SKM-1 treated with dmso at 0.1 percent for 144 hours (cell line): ENCODE measurements at regions not wholly inside any gene's neighbourhood (a gene's known extent, or its start where the extent isn't known, plus 50 kb on each side); places are given as distances from the start of the nearest gene placed in this dataset.

Experiments used
- DNase-seq: peaks from one replicate; lab custom pipeline; 2025; ENCODE audit not compliant: unreplicated experiment; lab: John Stamatoyannopoulos, UW

DNA sequence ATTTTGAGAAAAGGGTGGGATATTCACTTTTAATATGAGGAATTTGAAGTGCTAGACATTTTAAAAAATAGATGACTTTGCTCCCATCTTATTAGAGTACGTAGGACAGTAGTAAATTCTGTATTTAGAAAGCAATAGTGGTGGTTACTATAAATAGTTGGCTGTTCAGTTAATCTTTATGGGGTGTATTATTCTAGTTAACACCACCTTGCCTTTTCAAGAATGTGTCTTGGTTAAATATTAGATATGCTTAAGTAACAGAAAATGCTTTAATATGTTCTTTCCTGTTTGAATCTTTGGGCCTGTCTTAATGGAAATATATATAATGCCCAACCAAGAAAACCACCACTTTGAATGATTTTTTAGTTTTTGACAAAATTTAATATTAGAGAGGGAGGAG, 608.7 kb upstream of the FAM174A start:
- DNase-seq: no peak

DNA sequence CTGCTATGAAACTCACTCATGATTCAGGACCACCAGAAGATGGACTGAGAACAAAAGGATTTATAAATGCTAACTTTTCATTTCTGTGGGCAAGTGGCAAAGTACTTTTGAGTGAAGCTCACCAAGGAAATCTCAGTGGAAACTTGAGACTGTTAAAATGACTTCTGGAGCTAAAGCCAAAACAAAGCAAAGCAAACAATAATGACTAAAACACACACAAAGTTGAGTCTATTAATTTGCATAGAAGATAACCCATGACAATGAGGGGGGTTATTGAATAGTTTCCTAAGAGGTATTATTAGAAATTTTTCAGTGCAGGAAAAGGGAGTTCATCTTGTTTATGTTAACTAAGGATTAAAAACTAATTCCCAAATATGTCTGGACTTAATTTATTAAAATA, 612.8 kb upstream of the FAM174A start:
- DNase-seq: no peak

DNA sequence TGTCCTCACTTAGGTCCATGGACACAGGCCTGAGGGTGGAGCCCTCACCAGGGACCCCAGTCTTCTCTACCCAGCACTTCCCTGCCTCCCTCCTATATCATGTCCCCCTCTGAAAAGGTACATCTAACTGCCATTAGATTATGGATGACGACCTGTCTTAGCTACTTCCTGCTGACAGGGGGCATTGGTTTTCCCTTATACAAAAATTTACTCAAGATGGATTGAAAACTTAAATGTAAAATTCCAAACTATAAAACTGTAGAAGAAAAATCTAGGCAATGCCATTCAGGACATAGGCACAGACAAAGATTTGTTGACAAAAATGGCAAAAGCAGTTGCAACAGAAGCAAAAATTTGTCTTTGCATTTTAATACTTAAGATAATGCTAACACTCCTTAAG, 623.2 kb upstream of the FAM174A start:
- no peak for DNase-seq

DNA sequence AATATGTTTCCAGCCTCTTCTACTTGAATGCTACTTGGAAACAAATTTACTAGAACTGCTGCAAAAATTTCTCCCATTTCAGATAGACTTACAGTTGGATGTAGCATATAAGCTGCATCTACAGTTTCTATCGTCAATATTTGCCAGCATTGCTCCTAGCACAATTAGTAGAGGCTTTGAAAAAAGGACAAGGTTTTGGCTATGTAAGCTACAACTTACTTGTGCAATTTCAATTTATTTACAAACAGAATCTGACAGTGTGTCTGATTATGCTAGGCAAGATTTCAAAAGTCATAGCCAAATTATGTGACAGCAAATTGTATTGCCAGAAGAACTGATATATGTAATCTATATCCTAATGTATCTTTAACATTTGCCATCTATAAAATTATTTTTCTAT, 628.4 kb upstream of the FAM174A start:
- DNase-seq: no peak

DNA sequence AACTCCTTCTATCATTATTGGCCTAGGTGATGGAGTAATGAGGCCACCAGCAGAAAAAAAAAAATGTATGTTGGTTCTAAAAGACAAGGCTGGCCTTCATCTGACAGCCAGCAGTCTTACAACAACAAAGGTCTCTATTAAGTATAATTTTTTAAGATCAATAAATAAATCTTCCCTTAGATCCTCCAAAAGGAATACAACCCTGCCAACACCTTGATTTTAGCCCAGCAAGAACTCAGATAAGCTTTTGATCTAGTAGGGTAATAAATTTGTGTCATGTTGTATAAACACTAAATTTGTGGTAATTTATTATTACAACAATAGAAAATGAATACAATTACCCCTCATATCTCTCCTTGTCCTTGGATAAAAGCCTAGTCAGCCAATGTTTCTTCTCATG, 633.2 kb upstream of the FAM174A start:
- no peak for DNase-seq

DNA sequence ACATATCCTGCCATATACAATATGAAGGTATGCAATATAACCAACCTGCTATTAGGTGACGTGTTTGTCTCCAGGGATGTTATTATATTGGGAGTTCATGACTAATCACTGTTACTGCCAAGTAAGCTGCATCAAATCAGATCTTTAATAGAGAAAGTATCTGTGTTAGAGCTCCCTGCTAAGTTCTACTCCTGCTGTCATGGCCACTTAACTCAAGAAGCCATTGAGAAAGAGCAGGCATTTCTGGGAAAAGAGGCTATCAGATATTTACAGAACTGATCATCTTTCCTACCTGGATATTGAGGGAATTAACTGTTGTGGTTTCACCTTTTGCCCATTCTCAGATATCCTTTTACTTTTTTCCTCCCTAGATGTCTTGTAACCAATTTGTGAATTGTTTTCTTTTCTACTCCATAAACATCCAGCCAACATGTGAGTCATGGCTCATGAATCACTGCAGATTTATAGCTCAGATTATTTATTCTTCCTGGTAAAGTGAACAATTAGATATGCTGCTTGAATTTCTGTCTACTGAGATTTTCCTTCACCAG, 634.8 kb upstream of the FAM174A start:
- DNase-seq: no peak

DNA sequence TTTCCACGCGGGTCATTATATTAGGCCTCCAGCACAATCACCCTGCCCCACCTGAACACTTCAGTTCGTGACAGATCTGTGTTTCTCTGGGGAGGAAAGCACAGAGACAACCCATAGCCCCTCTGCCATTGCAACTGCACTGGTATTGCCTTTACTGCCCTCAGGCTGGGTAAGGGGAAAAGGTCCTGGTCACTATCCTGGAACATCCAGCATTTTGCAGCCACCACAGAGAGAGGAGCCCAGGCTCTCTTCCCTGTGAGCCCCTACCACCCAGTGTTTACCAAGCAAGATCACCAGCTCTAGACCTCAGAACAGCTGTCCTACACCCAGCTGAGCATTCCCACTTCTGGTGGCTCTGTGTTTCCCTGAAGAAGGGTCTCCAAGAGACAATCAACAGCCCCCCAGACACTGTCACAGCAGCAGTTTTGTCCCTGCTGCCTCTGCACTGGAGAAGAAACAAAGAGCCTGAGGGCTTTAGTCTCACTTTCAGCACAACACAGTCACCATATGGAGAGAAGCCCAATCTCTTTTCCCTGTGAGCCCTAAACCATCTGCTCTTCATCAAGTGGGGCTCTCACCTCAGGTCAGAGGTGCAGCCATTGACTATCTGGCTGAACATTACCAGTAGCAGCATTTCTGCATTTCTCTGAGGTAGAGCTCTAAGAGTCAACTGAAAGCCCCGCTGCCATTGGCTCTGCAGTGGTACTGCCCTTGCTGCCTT, 655.2 kb upstream of the FAM174A start:
- no peak for DNase-seq

DNA sequence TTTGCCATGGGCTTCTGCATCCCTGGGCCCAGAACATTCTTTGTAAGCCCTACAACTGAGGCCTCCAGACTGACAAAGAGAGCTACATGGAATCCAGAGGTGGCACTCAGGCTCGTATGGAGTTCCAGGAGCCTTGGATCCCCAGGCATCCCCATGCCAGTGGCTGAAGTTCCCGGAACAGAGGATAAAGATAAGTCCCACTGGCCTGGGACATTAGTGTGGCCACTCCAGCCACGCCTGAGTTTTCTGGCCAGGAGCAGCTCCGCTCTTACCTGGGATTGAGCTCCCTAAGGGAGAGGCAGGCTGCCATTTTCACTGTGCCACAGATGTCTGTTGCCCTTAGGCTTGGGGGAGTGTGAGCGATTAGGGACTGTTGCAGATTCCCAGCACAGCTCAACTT, 656.3 kb upstream of the FAM174A start:
- DNase-seq: no peak

DNA sequence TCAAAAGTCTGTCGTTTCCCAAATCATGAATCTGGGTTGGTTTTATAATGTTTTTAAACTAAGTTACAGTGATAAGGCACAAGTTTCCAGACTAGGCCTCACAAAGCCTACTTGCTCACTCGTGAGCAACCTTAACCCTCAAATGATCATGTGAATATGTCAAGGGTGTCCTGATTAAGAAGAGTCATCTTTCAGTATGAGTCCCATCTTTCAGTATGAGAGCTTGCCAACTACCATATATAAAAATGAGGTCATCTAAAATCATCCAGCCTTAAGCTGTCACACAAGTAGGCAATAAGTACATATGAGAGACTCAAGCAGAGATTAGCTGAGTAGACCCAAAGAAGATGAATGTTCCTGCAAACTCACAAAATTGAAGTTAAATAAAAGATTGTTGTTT, 668.4 kb upstream of the FAM174A start:
- DNase-seq: no peak

DNA sequence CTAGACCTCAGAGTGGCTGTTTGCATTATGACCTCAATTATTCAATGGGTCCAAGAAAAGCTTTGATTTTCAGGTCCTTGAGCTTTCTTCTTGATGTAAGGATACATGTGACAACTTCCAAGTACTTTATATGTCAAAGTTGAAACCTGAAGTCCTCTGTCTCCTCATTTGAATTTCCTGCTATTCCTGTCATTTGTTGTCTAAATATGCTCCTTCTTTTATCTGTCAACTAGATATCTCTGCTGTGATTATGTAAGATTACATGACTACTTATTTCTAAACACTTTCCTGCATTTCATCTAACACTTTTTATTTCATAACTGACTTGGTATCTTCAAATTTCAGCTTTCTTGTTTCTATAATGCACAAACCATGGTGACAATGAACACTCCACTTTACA, 670.0 kb upstream of the FAM174A start:
- no peak for DNase-seq

DNA sequence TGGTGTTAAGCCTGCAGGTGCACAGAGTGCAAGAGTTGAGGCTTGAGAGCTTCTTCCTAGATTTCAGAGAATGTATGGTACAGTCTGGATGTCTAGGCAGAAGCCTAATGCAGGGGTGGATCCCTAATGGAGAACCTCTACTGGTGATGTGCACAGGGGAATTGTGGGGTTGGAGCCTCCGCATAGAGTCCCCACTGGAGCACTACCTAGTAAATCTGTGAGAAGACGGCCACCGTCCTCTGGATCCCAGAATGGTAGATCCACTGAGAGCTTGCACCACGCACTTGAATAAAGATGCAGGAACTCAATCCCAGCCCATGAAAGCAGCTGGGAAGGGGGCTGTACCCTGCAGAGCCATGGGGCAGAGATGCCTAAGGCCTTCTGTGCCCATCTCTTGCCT, 699.4 kb upstream of the FAM174A start:
- DNase-seq: no peak

DNA sequence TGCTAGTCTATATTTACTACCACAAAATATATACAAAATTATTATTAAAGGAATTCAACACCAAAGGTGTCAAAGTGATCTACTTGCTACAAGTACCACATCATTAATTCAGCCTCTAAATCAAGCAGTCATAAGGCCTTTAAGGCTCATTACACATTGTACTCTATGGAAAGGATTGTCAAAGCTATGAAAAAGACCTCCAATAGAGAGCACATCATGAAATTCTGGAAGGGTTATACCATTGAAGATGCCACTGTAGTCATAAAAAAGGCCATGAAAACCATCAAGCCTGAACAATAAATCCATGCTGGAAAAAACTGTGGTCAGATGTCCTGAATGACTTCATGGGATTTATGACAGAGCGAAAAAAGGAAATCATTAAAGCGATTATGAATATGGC, 708.0 kb upstream of the FAM174A start:
- DNase-seq: no peak

DNA sequence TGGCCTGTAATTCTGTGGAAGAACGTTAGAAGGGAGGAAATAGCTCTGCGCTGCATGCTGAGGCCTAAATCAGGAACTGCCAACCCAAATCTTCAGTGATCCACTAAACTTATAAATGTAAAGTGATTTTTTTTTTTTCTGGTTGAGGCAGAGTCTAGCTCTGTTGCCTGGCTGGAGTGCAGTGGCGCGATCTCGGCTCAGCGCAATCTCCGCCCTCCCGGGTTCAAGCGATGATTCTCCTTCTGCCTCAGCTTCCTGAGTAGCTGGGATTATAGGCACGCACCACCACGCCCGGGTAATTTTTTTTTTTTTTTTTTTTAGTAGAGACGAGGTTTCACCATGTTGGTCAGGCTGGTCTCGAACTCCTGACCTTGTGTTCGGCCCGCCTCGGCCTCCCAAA, 717.4 kb upstream of the FAM174A start:
- DNase-seq: no peak

DNA sequence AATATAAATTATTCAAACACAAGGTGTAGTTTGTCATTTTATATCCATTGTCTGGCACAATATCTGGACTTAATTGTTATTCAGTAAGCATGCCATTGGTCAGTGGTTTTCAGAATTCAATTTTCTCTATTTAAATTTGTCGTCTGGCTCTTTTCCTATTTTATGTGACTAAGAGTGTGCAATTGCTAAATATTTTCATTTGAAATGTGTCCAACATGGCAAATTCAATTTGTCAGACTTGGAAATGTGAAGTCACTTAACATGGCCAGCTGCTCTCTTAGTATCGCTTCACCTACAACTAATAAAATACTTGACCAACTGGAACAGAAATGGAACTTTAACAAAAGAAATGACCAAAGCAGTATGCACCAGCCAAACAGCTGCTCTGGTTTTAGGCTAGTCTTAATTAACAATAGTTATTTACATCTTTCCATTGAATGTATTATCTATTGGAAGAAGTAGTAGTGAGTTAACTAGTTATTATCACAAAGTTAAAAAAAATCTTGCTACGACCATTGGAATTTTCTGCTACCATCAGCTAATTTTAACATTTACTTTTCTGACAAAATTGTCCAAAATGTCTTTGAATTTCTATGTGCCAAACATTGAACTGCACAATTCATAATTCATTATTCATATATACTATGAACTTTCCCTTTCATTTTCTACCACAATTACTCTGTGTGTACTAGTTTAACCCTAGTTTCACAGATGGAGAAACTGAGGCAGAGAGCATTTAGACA, 720.7 kb upstream of the FAM174A start:
- no peak for DNase-seq

DNA sequence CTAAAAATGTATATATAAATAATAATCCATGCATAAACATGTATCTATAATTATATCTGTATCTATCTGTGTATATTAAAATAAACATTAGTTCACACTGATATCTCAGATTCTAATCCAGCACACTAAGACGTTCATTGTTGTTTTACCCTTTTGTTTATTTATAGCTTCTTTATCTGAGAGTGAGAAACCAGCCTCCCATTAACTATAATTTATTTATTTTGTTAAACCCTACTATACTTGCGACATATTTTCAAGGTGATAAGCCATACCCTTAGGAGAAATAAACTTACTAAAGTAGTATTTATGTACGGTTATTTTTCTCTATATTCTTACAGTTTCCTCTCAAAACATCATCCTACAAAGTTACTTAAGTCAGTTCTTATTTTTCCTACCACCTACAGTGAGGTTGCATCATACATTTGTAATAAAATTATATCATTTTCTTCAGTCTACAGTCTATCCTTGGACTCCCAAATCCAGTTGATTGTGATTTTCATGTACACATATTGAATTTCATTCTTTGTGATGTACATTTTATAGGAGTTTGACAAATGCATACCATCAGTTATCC, 726.4 kb upstream of the FAM174A start:
- DNase-seq: no peak

DNA sequence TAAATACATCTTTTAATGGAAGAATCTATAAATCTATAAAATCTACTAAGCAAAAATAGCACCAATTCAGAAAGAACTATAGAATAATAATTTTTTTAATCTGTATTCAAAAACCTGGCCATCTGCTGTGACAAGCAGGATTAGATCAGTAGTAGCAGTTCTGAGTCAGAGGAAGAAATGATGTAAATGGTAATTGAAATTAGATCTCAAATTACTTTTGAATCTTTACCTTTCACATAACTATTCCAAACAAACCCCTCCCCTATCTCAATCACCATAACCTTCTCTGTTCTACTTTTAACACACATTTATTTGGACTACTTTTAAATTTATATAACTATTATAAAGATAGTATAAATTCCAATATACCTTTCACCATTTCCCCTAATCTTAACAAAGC, 727.8 kb upstream of the FAM174A start:
- DNase-seq: no peak

DNA sequence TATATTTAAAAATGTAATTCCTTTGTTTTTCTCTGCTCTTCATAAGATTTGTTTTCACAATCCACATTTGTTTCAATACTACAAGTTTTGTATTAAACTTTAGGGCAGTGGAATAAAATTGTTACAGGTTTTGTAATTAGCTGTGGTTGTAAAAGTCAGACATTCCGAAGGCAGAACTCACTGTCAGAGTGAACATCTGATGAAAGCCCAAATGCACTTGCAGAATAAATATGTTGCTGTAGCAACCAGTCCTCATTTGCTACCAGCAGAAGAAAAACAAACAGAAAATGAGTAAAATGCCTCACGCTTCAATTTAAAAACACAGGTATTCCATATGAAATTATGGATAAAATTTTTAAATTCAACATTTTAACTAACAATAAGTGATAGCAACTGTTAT, 740.1 kb upstream of the FAM174A start:
- DNase-seq: no peak

DNA sequence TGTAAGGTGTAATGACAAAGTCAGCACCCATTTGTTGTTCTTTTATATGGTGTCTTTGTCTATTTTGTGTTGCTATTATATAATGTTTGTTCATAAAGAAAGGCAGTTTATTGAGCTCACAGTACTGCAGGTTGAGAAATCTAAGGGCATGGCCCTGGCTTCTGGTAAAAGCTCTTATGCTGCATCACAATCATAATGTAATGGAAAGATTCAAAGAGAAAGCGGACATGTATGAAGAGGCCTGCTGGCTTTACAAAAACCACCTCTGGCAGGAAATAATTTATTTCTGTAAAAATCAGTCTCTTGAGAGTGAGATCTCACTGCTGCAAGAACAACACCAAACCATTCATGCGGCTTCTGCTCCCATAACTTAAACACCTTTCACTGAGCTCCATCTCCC, 746.7 kb upstream of the FAM174A start:
- no peak for DNase-seq

DNA sequence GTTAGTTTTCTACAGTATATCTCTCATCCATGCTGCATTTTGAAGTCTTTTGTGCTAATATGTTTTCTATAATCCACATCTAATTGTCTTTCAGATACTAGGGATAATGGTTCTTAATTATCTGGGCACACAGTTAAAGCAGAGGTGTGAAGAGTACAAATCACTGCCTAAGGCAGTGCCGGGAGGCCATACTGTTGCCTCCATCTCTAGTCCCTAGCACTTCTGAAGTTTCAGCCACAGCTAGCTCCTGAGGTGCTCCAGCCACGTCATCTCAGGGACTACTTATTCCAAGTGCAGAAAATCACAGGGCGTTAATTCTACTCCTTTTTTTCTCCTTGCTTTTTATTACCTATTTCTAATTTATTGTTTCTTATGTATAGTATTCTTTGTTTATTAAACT, 760.0 kb upstream of the FAM174A start:
- DNase-seq: no peak

DNA sequence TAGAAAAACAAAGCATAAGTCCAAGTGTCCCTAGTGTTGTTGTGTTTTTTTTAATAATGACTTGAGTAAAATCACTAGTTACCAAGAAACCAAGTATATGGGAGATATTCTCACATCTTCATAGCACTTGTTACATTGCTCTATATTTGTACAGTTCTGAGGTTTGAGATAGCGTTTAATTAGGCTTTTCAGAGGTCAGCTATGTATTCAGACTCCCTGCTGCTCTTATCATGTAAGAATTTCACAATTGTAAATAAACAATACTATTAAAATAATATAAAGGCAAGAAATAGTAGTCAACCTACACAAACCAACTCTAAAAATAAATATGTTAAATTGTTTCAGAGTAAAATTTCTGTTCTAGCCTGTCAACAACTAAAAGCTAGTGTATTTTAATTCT, 761.9 kb upstream of the FAM174A start:
- no peak for DNase-seq

DNA sequence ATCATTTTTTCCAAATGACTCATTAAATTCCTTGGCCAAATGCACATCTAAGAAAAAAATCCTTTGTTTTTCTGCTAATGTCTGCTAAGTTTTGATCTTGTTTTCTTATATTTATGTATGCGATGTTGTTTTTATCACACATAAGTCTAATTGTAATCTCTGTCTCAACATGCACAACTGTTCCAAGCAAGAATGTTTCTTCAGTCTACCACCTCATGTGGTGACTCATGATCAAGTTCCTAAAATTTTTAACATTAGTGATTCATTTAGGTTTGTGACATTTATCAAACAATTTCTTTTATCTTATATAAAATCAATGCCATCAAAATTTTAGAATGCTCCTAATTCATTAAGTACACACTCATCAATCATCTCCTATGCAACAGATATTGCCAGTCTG, 763.9 kb upstream of the FAM174A start:
- DNase-seq: no peak

DNA sequence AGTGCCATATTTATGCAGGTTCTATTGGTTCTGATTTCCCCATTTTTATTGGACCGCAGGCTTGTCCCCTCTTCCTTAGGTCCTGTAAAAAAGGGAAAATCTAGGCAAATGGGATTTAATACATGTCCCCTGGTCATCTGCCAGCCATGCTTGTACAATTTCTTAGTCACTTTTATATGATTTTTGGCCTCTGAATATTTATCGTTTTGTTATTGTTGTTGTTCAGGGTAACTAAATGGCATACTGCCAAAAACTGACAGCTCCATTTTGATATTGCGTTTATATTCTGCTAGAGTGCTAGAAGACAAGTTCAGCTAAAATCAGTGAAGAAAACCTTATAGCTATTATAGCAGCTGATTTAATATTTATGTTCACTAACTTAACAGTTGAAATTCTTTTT, 770.2 kb upstream of the FAM174A start:
- DNase-seq: no peak
